ENCODE measurements at regions not wholly inside any gene's neighbourhood (a gene's known extent, or its start where the extent isn't known, plus 50 kb on each side); places are given as distances from the start of the nearest gene placed in this dataset.
"Not testable (repeated sequence)": the region's sequence is repeated elsewhere in the genome, so short reads cannot be mapped to it uniquely, and the experiment has no call there.

GRCh38 chr10:125404902-125405301 lies 244.5 kb upstream of the CTBP2 start:
- not testable (repeated sequence) for TF ChIP-seq CTCF, EZH2phosphoT487 (IDR thresholded peaks at IDR 0.05)

Data from neural progenitor cell (in vitro differentiated cells).